ENCODE measurements at regions not wholly inside any gene's neighbourhood (a gene's known extent, or its start where the extent isn't known, plus 50 kb on each side); places are given as distances from the start of the nearest gene placed in this dataset.

GRCh38 chr21:27586986-27587385 is 620.1 kb upstream of the ADAMTS5 start:
- TF ChIP-seq CTCF (IDR thresholded peaks at IDR 0.05; ENCODE audit: insufficient read depth, low read length, poor library complexity, severe bottlenecking) (no peak), EZH2phosphoT487 (conservative IDR thresholded peaks at IDR 0.05; ENCODE audit: low read length) (no peak)
